Prostate gland (tissue), 2 donors: ENCODE measurements at regions not wholly inside any gene's neighbourhood (a gene's known extent, or its start where the extent isn't known, plus 50 kb on each side); places are given as distances from the start of the nearest gene placed in this dataset.
"Not testable (repeated sequence)": the region's sequence is repeated elsewhere in the genome, so short reads cannot be mapped to it uniquely, and the experiment has no call there.

Experiments
- DNase-seq: peaks from one replicate; pipeline ENCODE4 v3.0.0-alpha.2; 2019; ENCODE audit warnings: low spot score
- H3K27ac ChIP-seq, 2 donors: fragments of 200-600 bp; sonication (generic); 2 replicates each; pipeline ENCODE4 v1.5.1; 2017 to 2019
- H3K27me3 ChIP-seq: fragments of 200-600 bp; sonication (generic); replicated peaks from 2 replicates; pipeline ENCODE4 v1.5.1; 2019; ENCODE audit not compliant: insufficient read depth
- H3K36me3 ChIP-seq, 2 donors: fragments of 200-600 bp; sonication (generic); 1 replicate in 1 of 2; 2 replicates in 1 of 2; pipeline versions ENCODE4 v1.5.1 to v1.8.1; 2017 to 2019
- H3K4me1 ChIP-seq: fragments of 200-600 bp; sonication (generic); replicated peaks from 2 replicates; pipeline ENCODE4 v1.5.1; 2019
- H3K4me3 ChIP-seq, 2 donors: fragments of 200-600 bp; sonication (generic); 2 replicates each; pipeline ENCODE4 v1.5.1; 2017 to 2019
- H3K9me3 ChIP-seq: fragments of 200-600 bp; sonication (generic); 2 replicates; pipeline ENCODE4 v1.5.1; 2017
- POLR2A ChIP-seq: fragments of 450-650 bp; IDR thresholded peaks from one replicate; pipeline ENCODE4 v1.6.1; 2016; ENCODE audit warnings: antibody characterized with exemption, mild to moderate bottlenecking
- POLR2AphosphoS5 ChIP-seq: sonication (generic); formaldehyde crosslinking; IDR thresholded peaks from one replicate; pipeline ENCODE4 v1.6.1; 2017; ENCODE audit warnings: antibody characterized with exemption
- WGBS: methylation state at CpG from one replicate; pipeline ENCODE4 v1.1.5; 2018; 5-methylcytosine and 5-hydroxymethylcytosine counted together
- intact Hi-C: fragments of 100-400 bp; cut with DNase I; formaldehyde crosslinking; loops from one replicate; pipeline ENCODE4 v1.14.2; 2022
- TF ChIP-seq, protein P1 (sequence below), 4 experiments: fragments of 200-600 bp in 2 of 4; fragments of 450-650 bp in 2 of 4; sonication (generic) in 2 of 4; IDR thresholded peaks; 1 replicate in 3 of 4; 2 replicates in 1 of 4; pipeline ENCODE4 v1.5.1; 2016 to 2019; ENCODE audit warnings: antibody characterized with exemption in 4 of 4, mild to moderate bottlenecking in 2 of 4, moderate library complexity in 2 of 4

DNA sequence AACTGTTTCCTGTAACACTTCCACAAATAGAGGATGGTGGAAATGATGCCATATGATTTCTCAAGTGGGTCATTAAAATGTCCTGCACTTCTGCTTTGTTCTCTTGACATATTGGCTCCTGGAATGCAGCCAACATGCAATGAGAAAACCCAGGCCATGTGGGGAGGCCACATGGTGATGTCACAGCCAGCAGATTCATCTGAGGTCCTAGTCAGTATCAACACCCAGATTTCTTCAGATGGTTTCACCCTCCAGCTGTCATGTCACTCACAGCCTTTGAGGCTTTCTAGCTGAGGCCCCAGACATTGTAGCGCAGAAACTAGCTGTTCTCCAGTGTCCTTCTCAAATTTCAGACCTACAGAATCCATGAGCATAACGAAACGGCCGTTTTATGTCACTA is 102.3 kb upstream of the NUPR2 start:
- Histone ChIP-seq H3K27ac (no peak overlapping the region), H3K4me1 (no peaks in the 10 kb centered on the region), H3K36me3 (no peaks in the 10 kb centered on the region), H3K9me3 (no peaks in the 10 kb centered on the region), H3K4me3 (no peak overlapping the region), H3K27me3 (no peaks in the 10 kb centered on the region)
- no peak for DNase-seq
- no peak for TF ChIP-seq POLR2A
- TF ChIP-seq, protein P1, sequence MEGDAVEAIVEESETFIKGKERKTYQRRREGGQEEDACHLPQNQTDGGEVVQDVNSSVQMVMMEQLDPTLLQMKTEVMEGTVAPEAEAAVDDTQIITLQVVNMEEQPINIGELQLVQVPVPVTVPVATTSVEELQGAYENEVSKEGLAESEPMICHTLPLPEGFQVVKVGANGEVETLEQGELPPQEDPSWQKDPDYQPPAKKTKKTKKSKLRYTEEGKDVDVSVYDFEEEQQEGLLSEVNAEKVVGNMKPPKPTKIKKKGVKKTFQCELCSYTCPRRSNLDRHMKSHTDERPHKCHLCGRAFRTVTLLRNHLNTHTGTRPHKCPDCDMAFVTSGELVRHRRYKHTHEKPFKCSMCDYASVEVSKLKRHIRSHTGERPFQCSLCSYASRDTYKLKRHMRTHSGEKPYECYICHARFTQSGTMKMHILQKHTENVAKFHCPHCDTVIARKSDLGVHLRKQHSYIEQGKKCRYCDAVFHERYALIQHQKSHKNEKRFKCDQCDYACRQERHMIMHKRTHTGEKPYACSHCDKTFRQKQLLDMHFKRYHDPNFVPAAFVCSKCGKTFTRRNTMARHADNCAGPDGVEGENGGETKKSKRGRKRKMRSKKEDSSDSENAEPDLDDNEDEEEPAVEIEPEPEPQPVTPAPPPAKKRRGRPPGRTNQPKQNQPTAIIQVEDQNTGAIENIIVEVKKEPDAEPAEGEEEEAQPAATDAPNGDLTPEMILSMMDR (IDR thresholded peaks at IDR 0.05) = no peak
- no peak for TF ChIP-seq POLR2AphosphoS5
- intact Hi-C loops = no loop called here
- 72% methylated on average over 4 of the region's 4 CpGs for WGBS

DNA sequence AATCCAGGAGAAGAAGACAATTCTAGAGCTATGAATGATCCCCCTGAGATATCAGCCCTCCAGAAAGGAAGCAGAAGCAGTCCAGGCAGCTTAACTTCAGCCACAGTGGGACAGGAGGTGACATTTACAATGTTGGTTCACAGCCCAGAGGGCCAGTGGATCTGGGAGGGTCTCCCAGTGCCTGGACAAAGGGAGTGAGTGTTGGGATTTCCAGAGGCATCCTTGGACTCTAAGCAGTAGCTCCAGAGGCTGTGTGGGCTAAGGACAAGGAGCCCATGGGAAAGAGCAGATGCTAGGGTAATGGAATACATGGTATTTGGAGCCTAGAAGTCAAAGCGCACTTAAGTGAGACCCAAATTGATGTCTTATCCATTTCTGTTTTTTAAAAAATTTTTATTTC is 97.4 kb upstream of the NUPR2 start:
- DNase-seq = no peak
- H3K4me1 ChIP-seq = no peaks in the 10 kb centered on the region
- 92% methylated on average over 1 of the region's 1 CpG for WGBS
- no peaks in the 10 kb centered on the region for H3K27me3 ChIP-seq
- intact Hi-C loops = no loop called here
- no peaks in the 10 kb centered on the region for H3K9me3 ChIP-seq
- H3K27ac ChIP-seq = no peak overlapping the region
- no peaks in the 10 kb centered on the region for H3K36me3 ChIP-seq
- H3K4me3 ChIP-seq = no peak overlapping the region
- no peak for TF ChIP-seq POLR2AphosphoS5
- TF ChIP-seq POLR2A = no peak
- TF ChIP-seq, protein P1 (IDR thresholded peaks at IDR 0.05) = no peak

DNA sequence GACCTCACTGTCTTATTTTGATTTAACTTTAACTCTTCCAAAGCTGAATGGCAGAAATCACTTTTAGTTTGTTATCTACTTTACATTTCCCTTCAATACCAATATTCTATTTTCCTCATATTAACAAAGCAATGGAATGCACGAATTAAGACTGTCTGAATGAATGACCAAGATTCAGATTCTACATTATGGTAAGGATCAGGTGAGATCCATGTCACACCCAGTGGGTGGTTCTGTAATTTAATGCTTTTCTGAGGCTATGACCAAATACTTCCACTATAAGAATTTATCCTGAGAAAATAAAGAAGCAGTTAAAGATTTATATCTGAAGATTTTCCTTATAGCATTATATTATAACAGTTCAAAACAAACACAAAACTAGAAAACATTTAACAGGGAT is 90.2 kb upstream of the NUPR2 start:
- WGBS = 31% methylated on average over 1 of the region's 1 CpG
- no peaks in the 10 kb centered on the region for H3K27me3 ChIP-seq
- TF ChIP-seq POLR2AphosphoS5 (no peak), POLR2A (no peak)
- TF ChIP-seq, protein P1 (IDR thresholded peaks at IDR 0.05) = no peak
- no peaks in the 10 kb centered on the region for H3K36me3 ChIP-seq
- no peak overlapping the region for H3K27ac ChIP-seq
- no peak overlapping the region for H3K4me3 ChIP-seq
- H3K9me3 ChIP-seq = no peaks in the 10 kb centered on the region
- no peaks in the 10 kb centered on the region for H3K4me1 ChIP-seq
- no peak for DNase-seq
- intact Hi-C loops = no loop called here

DNA sequence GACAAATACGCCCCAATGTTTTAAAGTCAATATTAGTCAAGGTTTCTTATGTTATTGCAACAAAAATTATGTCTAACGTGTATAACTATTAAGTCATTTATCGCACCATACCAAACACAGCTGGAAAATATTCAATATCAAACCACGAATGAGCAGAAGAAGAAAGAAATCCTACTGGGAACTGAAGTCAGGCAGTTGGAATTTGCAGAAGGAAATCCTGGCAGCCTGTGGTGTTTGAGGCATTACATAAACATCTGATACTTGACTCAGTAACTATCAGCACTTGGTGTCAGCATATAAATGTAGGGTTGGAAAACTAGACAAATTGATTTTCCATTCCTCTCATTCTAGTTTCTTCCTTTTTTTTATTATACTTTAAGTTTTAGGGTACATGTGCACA is 83.4 kb upstream of the NUPR2 start:
- Histone ChIP-seq H3K36me3 (no peaks in the 10 kb centered on the region), H3K4me3 (no peak overlapping the region), H3K9me3 (no peaks in the 10 kb centered on the region), H3K4me1 (no peaks in the 10 kb centered on the region), H3K27ac (no peak overlapping the region), H3K27me3 (no peaks in the 10 kb centered on the region)
- intact Hi-C loops = no loop called here
- TF ChIP-seq, protein P1 (IDR thresholded peaks at IDR 0.05) = no peak
- TF ChIP-seq POLR2A (no peak), POLR2AphosphoS5 (no peak)
- 73% methylated on average over 4 of the region's 4 CpGs for WGBS
- no peak for DNase-seq

DNA sequence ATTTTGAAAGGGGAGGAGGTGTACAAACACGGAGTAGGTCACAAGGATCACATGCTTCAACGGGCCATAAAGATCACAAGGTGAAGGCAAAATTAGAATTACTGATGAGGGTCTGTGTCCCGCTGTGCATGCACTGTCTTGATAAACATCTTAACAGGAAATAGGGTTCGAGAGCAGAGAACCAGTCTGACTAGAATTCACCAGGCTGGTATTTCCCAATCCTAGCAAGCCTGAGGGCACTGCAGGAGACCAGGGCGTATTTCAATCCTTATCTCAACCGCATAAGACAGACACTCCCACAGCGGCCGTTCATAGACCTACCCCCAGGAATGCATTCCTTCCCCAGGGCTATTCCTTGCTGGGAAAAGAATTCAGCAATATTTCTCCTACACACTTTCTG is 80.0 kb upstream of the NUPR2 start:
- 61% methylated on average over 8 of the region's 8 CpGs for WGBS
- DNase-seq, H3K4me3 ChIP-seq, H3K9me3 ChIP-seq, intact Hi-C loops, H3K27me3 ChIP-seq, H3K36me3 ChIP-seq, H3K4me1 ChIP-seq, H3K27ac ChIP-seq: not testable (repeated sequence)
